Activated CD8-positive, alpha-beta memory T cell treated with anti-CD3 and anti-CD28 coated beads, Interleukin-2, amount 50 U/mL, for 4 hours (primary cell): ENCODE measurements at regions not wholly inside any gene's neighbourhood (a gene's known extent, or its start where the extent isn't known, plus 50 kb on each side); places are given as distances from the start of the nearest gene placed in this dataset.
"Not testable (repeated sequence)": the region's sequence is repeated elsewhere in the genome, so short reads cannot be mapped to it uniquely, and the experiment has no call there.

Experiments used
- DNase-seq: peaks from one replicate; pipeline ENCODE4 v3.0.0-alpha.2; 2020

GRCh38 chr2:129922571-129923264 lies 56.7 kb upstream of the RAB6C start:
- DNase-seq: no peak

- no peak for DNase-seq
Observed at GRCh38 chr2:129923265-129924091, 56.0 kb upstream of the RAB6C start.

GRCh38 chr2:129924115-129924514 lies 55.4 kb upstream of the RAB6C start:
- DNase-seq: not testable (repeated sequence)

- DNase-seq: no peak
Observed at GRCh38 chr2:129925381-129925780, 54.1 kb upstream of the RAB6C start.

- DNase-seq: no peak
Observed at GRCh38 chr2:129927696-129928095, 51.8 kb upstream of the RAB6C start.

- no peak for DNase-seq
Observed at GRCh38 chr2:129929321-129930290, 49.9 kb upstream of the RAB6C start.
